ENCODE measurements at regions not wholly inside any gene's neighbourhood (a gene's known extent, or its start where the extent isn't known, plus 50 kb on each side); places are given as distances from the start of the nearest gene placed in this dataset.

GRCh38 chr11:121927097-121927785 lies 188.8 kb downstream of the BLID start (continued):
- TF ChIP-seq ZC3H13 (CRISPR knock-in tag; IDR thresholded peaks at IDR 0.05), result no peak
- no peak for TF ChIP-seq SIX1 (CRISPR knock-in tag; IDR thresholded peaks at IDR 0.05; ENCODE audit: borderline replicate concordance)
- no peak for TF ChIP-seq ASH2L (IDR thresholded peaks at IDR 0.05; ENCODE audit: insufficient read length, low read depth, low read length)
- TF ChIP-seq RNF2 (conservative IDR thresholded peaks at IDR 0.05; ENCODE audit: low read depth), result no peak
- no peak for TF ChIP-seq ZSCAN12 (CRISPR knock-in tag; IDR thresholded peaks at IDR 0.05)
- TF ChIP-seq SMARCE1 (IDR thresholded peaks at IDR 0.05; ENCODE audit: borderline replicate concordance), result no peak
- TF ChIP-seq ZNF598 (CRISPR knock-in tag; IDR thresholded peaks at IDR 0.05; ENCODE audit: borderline replicate concordance), result no peak
- TF ChIP-seq ZNF766 (CRISPR knock-in tag; IDR thresholded peaks at IDR 0.05; ENCODE audit: borderline replicate concordance), result no peak
- TF ChIP-seq NR2C2 (CRISPR knock-in tag; IDR thresholded peaks at IDR 0.05; ENCODE audit: borderline replicate concordance), result no peak
- TF ChIP-seq ZNF563 (CRISPR knock-in tag; IDR thresholded peaks at IDR 0.05), result no peak
- no peak for TF ChIP-seq MED13 (CRISPR knock-in tag; IDR thresholded peaks at IDR 0.05)
- no peak for TF ChIP-seq MLX (CRISPR knock-in tag; IDR thresholded peaks at IDR 0.05)

- in situ Hi-C loops (cut with HindIII; ENCODE audit: extremely low pct_ligation_motif_present, low pct_unique_long_range_greater_than_20kb), result no loop called here
- H3K36me3 ChIP-seq (replicated peaks in 1 of 2; ENCODE audit: control insufficient read depth in 1 of 2, insufficient read depth in 2 of 2, low read length in 2 of 2), result no peaks in the 10 kb centered on the region
Observed at GRCh38 chr11:121924191-121924590, 191.8 kb downstream of the BLID start.

More at GRCh38 chr11:121924191-121924590, 191.8 kb downstream of the BLID start:
- no peaks in the 10 kb centered on the region for H3K79me2 ChIP-seq (ENCODE audit: insufficient read depth, low read length)
- H3K4me3 ChIP-seq (replicated peaks in 1 of 3; ENCODE audit: insufficient read depth in 1 of 3, low read depth in 2 of 3, low read length in 3 of 3), result no peak overlapping the region
- H3K4me1 ChIP-seq (ENCODE audit: insufficient read depth, low read length), result peaks cover 27% of the 10 kb centered on the region
- H3K4me2 ChIP-seq (ENCODE audit: low read depth, low read length), result no peak overlapping the region
- no peak overlapping the region for H3K9ac ChIP-seq (ENCODE audit: insufficient read depth, low read depth, low read length)
- no peak for TF ChIP-seq ZSCAN5A (CRISPR knock-in tag; IDR thresholded peaks at IDR 0.05; ENCODE audit: borderline replicate concordance)
- no peak for TF ChIP-seq MIXL1 (CRISPR knock-in tag; IDR thresholded peaks at IDR 0.05)
- no peak for TF ChIP-seq CBX1 (IDR thresholded peaks at IDR 0.05; ENCODE audit: low read depth)
- TF ChIP-seq HIVEP1 (CRISPR knock-in tag; IDR thresholded peaks at IDR 0.05), result no peak
- no peak for TF ChIP-seq ZNF737 (CRISPR knock-in tag; IDR thresholded peaks at IDR 0.05; ENCODE audit: borderline replicate concordance)
- no peak for TF ChIP-seq RBM39 (IDR thresholded peaks at IDR 0.05; ENCODE audit: low read depth, low read length, poor library complexity, severe bottlenecking)
- TF ChIP-seq BRD4 (CRISPR knock-in tag; IDR thresholded peaks at IDR 0.05), result no peak
- no peaks in the 10 kb centered on the region for H4K20me1 ChIP-seq (ENCODE audit: insufficient read depth, low read length)
- ChIA-PET POLR2A (no interaction called here), CTCF (ENCODE audit: low intra/inter-chr PET ratio, low total read pairs) (no interaction called here)
- no peak for FAIRE-seq
- DNase-seq (ENCODE audit: low spot score), result no peak
- no TSS peak for BruUV-seq (replicated peaks)
- ATAC-seq, result no peak
- H3K9me3 ChIP-seq (ENCODE audit: low read length), result no peaks in the 10 kb centered on the region
- no peaks in the 10 kb centered on the region for H3K27me3 ChIP-seq (ENCODE audit: control insufficient read depth in 1 of 2, insufficient read depth in 2 of 2, low read length in 2 of 2)
- H2AFZ ChIP-seq (ENCODE audit: low read length), result no peak overlapping the region
- intact Hi-C loops (cut with micrococcal nuclease; ENCODE audit: unreplicated experiment), result no loop called here
- H3K27ac ChIP-seq (ENCODE audit: extremely low read length, insufficient read depth, low read length), result no peak overlapping the region
- 89% methylated on average over 6 of the region's 6 CpGs for WGBS (ENCODE audit: low lambda C conversion rate)

Data from HepG2 (cell line).